Inferior parietal cortex (tissue), 1 donor: ENCODE measurements at regions not wholly inside any gene's neighbourhood (a gene's known extent, or its start where the extent isn't known, plus 50 kb on each side); places are given as distances from the start of the nearest gene placed in this dataset.

ENCODE experiments used
- DNase-seq: peaks from one replicate; pipeline ENCODE4 v3.0.0-alpha.2; 2016; ENCODE audit errors: extremely low spot score

DNA sequence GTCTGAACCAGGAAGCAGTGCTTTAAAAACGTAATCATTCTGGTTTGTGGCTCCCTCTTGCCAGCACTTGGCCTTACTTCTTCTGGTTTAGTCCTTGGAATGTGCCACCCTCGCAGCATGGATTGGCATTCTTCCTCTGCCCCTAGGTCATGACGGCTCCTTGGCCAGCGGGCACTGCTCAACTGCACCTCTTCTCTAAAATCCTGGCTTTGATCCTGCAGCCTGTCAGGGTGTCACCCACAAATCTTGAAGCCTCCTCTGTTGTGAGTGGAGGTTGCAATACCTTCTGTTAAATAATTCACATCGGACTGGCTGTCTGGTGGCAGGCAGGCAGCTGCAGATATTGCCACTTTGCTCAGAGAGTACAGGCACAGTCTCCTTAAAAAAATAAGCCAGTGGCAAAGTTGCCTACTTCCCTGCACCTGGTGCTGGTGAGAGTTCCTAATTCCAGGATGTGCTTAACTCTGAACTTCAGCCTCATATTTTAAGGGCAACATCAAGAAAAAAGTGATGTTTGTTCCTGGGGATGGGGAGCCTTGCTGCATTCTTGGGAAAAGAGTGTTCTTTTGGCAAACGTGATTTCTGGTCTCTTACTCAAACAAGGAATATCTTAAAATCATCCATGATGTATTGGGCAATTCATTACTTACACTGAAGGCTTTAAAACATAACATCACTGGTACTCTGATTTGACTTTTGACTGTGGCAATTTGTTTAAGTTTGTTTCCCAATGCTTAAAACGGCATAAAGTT, 179.8 kb downstream of the FOXA2 start:
- no peak for DNase-seq

DNA sequence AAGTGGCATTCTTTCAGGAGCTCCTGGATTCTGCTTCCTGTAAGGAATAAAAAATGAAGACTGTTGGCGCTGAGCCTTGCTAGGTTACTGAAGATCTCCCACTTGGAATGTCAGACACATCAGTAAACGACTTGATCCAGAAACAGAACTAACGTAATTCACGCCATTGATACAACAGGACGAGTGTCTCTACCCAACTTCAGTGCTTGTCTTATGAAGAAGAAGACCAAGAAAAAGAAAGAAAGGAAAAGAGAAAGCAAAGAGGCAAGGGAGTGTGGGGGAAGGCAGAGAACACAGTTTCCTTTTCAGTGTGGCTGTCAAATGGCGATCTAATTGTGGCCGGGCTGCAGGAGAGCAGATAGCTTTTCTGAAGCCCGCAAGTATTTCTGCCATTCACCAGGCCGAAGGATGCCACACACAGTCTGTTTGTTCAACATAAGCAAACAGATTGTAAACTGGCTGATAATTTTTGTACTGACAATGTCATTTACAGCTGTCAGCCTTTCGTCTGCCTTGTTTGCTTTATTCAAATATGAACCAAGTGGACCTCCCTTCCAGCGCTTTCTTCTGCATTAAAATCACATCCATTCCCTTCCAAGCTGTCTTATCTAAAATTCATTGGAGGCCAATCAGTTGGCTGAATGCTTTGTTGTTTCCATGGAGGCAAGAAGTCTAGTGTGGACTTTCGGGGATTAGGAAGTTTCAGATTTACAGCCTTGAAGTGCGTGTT, 180.6 kb downstream of the FOXA2 start:
- peak; percentile 7 for DNase-seq

DNA sequence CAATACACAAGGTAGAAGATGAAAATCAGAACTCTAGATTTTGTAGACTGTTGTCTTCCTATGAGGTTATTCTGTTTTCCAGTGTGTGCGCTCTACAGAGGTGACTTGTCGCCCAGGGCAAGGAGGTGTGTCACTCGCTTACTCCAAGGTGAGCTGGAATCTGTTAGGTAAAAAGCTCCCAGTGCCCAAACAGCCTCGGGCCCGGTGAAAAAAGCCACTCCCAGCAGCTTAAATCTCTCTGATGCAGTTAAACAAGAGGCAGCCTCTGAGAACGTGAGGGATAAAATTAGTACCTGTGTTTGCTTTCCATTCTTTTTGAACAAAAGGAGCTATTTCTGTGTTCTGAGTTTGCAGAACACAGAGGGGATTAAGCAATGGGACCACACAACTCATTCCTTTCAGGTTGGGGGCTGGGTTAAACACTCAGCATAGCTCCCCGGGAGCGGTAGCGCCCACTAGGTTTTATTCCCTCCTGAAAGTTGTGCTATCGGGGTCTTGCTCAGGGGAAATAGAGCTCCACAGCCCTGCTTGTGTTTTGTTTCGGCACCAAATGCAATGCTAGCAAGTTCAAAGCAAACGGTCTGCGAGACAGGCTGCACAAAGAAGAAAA, 181.2 kb downstream of the FOXA2 start:
- no peak for DNase-seq

DNA sequence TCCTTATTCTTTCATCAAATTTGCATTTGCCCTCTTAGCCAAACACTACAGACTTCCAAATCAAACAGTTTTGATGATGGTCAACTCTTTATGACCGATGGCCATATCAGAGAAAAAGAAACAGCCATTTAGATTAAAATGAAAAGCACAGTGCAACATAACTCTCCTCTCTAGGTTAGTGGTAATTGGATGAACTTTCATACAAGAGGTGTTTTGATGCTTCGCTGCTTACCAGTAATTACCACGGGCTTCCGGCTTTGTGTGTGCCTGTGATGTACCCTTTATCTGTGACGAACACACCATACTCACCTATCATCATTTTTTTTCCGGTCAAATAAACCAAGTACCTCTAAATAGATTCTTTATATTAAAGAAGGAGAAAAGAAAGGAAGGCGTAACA, 181.8 kb downstream of the FOXA2 start:
- no peak for DNase-seq

DNA sequence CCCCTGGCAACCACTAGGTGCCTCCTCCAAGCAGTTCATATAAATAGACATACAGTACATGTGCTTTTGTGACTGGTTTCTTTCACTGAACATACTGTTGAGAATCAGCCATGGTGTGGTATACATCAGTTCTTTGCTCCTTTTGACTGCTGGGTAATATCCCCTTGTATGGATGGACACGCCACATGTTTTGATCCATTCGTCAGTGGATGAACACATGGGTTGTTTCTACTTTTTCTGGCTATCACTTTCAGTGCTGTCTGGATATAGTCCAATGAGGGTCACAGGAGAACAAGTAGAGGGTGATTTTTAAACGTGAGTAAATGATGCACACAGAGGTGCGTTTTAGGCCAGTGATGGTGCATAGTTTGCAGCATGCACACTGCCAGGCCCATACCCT, 183.9 kb downstream of the FOXA2 start:
- no peak for DNase-seq

DNA sequence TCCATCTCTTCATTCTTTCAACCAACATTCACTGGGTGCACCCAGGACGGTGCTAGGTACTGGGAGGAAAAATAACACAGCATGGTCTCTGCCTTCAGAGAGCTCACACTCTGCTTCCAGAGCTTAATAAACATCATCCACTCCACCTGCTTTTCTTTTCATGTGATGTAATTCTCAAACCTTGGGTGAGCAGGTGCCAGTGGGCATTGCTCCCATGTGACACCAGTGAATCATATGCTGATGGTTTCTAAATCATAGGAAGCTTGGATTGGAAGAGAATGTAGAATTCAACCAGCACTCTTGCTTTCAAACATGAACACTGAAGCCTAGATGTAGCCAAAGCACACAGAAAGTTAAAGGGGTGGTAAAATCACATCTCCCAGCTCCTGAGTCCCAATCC, 189.8 kb downstream of the FOXA2 start:
- DNase-seq, result no peak

DNA sequence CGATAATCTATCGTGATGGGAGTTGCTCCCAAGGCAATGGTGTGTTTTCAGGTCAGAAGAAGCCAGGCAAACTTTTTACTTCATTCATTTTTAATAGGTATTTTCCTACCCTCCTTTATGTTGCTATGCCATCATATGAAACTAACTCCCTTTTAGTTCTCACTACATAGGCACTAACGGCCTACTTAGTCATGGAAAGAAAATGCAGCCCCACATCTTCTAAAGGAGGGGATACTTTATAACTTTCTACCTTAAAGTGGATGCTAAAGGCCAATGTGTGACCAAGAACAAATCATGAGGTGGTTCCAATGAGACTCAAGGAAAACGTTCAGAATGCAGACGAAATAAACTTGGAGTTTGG, 193.8 kb downstream of the FOXA2 start:
- no peak for DNase-seq

DNA sequence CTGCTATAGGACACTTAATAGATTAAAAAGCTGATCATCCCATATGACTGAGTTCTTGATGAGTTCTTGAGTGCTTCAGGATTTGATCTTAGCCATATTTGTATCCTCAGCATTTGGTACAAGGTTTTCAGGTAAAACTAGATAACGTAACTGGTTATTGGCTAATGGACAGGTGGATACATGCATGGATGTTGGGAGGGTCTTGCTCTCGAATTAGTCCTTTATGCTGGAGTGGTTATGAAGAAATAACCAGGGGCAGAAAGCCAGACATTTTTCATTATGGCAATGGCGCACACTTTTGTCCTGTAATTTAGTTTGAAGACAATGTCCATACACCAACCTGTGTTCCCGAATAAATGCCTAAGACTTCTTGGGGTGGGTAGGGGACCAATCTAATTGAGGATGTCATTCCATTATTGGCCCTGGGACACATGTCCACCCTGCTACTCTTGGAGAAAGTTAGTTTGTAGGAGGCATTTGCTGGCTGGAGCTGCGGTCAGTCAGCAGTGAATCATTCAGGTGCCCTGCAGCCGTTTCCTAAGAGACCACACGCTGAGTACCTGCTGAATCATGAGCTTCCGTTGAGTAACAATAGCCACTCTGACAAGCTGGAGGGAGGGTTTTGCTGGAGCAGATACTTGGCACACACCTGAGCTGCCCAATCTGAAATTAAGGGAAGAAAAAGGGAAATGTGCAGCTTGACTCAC, 194.4 kb downstream of the FOXA2 start:
- DNase-seq, result no peak

DNA sequence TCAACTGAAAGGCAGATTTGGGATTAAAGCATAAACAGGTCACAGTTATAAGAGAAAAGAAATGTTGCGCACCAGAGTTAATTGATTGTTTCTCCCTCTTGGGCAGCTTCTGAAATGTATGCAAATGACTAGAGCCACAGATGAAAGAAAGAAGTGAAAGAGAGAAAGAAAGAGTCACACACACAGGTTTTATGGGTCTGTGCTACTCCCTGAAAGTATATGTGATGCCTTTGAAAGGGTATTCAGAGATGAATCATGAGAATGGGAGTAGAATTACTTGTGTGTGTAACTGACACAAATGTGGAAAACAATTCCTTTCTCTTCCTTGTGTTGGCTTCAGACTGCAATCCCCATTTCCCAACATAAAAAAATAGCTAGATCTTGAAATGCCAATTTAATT, 196.9 kb downstream of the FOXA2 start:
- DNase-seq, result no peak

DNA sequence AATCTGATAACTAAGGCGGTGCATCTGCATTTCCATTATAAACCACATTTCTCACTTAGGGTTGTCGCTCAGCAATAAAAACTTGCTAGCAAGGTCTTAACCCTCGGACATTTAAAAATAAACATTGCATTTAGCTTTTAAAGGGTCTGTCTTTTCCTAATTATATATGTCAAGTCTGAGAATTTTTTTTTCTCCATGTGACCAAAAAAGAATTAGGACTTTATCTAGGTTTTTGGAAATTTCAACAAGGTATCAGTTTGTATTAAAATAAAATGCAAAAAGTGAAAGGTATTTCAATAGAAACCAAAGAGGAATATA, 198.1 kb downstream of the FOXA2 start:
- DNase-seq, result no peak

DNA sequence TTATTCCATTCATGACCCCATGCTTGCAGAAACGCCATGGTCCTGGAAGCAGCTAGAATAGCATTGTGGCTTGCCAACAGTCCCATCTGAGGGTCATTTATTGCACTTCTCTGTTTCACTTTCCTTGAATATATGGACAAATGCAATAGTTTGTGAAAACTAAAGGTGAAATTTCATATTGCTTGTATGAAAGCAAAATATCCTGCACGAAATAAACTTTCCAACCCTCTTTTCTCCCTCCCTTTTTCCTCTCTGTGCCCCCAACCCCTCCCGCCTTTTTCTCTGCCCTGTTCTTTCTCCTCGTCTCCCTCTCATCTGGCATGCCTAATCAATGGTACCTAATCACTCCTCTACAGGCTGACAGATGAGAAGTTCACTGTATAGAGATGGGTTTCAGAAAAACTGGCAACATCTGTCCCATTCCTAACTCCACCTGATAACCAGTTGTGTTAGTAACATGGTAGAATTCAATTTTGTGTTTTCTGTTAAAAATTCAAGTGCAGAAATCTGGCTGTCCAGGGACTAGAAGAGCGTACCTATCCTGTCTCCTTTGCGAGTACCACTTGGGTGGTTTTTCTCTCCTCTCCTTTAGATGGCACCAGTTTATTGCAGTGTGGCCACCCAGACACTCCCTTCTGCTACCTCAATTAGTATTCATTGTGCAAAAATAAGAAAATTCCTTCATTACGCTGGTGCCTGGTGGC, 198.6 kb downstream of the FOXA2 start:
- DNase-seq, result peak; percentile 8

DNA sequence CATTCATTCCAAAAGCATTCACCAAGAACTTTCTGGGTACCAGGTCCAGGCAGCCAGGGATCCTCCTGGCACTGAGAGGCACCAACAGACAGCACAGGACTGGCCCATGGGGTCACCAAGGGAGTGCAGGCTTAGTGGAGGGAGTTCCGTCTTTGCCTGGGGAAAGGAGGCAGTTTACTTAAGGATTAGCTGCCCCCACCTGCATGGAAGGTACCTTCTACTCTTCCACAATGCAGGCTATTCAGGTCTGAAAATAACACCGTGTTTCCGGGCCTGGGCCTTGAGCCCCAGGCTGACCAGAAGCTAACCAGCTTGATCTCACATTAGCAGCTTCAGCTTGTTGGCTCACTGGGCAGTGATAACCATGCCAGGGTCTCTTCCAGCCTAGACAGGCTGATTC, 199.4 kb downstream of the FOXA2 start:
- no peak for DNase-seq

DNA sequence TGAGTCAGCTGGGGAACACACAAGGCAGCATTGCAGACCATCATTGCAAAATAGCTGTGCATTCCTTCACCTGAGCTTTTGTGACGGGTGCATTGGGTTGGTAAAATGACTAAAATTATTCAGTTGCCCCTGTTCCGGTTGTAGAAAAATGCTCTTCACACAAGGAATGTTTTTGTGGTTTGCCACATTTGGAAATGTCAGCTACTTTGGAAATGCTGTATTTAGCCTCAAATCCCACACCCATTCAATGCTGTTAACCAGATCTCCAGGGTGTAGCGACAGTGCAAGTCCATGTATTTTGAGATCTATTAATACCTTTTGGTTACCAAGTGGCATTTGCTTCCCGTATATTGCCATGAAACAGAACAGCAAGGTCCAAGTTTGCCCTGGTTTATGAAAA, 201.2 kb downstream of the FOXA2 start:
- no peak for DNase-seq

DNA sequence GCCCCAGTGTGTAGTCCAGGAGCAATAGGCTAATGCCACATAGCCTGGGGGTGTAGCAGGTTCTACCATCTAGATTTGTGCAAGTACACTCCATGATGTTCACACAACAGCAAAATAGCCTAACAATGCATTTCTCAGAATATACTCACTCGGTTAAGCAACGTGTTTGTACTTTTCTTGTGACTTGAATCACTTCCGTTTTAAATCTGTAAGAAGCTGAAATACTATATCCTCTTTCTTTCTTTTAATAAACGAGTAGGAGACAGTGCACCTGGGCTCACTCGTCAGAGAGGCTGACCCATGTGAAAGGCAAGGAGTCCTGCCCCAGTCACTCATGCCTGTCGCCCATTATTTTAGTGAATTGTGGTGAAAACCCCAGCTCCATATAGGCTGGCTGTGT, 201.6 kb downstream of the FOXA2 start:
- DNase-seq, result no peak

DNA sequence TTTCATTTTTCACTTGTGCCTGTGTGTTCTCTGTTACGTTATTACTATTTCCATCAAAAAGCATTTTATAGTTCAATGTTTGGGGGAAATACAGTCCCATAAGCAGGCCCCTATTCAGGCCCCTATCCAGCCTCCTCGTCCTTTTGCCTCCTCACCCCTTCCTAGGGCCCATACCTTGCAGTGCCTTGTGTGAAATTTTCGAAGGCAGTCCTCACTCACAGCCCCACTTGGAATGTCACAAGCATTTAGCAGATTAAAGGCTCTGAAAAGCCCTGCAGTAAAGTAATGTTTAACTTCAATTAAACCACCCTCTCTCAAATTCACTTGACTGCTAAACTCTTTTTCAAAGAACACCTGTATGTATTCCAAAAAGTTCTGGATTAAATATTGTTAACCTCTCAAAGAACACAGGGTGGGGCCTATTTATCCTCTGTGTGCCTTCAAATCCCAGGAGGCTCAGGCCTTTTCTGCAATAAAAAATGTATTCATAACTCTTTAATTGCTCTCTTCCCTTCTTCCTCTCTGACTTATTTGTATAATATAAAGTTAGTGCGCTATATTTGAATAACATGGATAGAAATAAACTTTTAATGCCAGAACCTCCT, 202.5 kb downstream of the FOXA2 start:
- DNase-seq, result no peak

DNA sequence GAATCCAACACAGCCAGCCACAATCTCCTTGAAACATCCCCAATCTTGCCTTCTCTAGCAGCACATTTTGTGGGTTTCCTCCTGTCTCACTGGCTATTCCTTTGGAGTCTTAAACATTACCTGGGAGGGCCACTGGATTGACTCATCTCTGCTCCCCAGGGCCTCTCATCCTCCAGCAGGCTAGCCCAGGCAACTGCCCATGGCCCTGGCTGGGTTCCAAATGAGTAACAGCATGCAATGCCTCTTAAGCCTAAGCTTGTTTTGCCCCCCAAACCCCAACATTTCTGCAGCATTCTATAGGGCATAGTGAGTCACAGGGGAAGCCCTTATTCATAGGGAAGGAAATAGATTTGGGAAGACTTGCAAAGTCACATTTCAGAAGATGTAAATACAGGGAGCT, 204.9 kb downstream of the FOXA2 start:
- no peak for DNase-seq

DNA sequence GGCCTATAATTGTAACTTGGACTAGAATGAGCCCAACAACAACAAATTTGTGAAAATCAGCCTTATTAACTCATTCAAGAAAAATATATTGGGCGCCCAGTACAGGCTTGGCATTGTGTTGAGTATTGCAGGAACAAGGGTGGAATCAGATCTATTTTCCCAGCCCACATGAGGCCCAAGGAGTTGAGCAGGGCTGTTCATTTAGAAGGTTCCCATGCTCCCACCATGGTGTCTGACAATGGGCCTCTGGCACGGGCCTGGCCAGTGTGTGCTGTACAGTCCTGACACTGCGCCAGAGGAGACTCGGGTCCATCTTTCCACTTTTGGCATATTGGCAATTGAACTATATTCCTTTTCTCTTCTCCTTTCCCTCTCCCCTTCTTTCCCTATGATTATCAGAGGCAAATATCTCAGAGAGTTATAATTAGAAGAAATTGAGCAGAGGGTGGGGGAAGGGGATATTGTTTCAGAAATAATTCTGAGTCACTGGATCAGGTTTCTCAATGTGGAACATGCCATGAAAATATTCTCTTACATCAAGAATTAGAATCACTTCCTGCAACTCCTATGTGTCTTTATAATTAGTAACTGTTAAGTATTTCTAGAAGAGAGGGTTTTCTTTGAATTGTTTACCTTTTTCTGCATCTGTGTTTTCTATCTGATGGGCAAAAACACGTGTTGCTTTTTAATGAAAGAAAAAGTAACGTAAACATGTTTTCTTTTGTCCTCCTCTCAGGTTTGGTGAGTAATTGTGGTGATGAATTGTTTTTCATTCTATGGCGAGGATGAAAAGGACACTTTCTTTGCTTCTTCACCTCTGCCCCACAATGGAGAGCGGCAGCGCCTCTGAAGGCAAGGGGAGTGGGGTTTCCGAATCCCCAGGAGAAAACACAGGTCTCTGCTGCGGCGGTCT, 209.4 kb downstream of the FOXA2 start:
- DNase-seq, result no peak

DNA sequence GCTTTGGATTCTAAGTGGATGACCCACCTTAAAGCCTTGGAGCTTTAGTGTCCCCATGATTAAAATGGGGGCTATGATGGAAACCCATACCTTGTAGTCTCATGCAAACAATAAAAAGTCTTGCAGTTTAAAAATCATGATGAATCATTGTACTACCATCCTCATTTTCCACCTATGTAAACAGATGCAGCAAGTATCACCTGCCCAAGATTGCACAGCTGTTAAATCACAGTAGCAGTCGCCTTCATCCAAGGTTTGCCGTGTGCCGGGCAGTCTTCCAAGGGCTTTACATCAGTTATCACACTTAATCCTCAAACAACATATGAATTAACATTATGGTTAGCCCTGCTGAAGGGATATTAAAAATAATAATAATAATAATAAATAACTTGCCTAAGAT, 210.3 kb downstream of the FOXA2 start:
- DNase-seq, result no peak

DNA sequence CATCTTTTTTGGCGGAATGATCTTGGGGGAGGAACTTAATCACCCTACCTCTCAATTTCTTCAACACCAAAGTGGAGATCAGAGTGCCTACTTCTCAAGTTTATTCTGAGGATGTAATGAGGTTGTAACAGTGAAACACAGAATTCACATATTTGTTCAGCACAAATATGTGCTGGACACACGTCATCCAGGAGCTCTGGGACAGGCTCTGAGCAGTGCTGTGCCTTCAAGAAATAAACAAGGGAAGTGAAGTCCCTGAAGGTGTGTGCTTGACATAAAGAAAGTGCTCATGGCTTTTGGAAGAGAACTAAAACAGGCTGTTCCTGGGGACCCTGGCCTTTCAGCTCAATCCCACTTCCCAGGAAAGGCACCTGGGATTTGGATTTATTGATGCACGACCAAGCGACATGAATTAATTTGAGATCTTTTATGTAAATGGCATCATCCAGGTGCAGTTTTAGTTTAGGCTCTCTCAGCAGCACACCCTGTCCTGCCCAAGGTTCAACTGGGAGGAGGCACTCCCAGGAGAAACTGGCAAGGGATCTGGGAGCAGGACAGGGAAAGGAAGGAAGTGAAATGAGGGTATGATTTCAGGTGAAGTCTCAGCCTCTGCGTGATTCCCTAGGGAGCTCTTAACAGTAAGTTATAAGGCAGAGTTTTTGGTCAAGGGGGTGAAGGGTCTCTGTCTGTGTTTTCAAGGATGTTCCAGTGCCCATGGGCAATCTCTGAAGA, 211.0 kb downstream of the FOXA2 start:
- DNase-seq, result no peak

DNA sequence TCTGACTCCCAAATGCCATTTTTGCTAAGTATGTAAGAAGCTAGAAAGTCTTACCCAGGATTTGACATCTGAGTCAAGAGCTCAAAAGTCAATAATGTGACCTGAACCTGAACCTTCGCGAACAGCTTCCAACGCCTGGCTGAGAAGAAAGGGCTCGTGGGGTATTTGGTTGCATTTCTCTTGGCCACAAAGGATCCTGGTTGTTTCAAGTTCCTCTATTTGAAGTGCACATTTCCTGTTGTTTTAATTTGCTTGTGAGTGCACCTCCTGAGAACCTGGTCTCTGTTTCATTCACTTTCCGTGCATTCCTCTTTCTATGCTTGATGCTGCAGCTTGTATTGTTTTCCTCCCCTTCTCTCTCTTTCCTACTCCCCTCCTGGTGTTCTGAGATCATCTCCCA, 212.5 kb downstream of the FOXA2 start:
- DNase-seq, result no peak
